Progenitor cell of endocrine pancreas (in vitro differentiated cells): ENCODE measurements at regions not wholly inside any gene's neighbourhood (a gene's known extent, or its start where the extent isn't known, plus 50 kb on each side); places are given as distances from the start of the nearest gene placed in this dataset.

Experiments used
- DNase-seq: peaks from one replicate; pipeline ENCODE4 v3.0.0; 2021; ENCODE audit warnings: low spot score; ENCODE audit not compliant: unreplicated experiment
- H3K27ac Mint-ChIP-seq: 2 replicates; pipeline ENCODE4 v1.8.0; 2021; ENCODE audit warnings: mild to moderate bottlenecking, moderate library complexity, mixed read lengths
- H3K27me3 Mint-ChIP-seq: 2 replicates; pipeline ENCODE4 v1.8.0; 2021; ENCODE audit warnings: mixed read lengths
- H3K36me3 Mint-ChIP-seq: 2 replicates; pipeline ENCODE4 v1.8.0; 2022; ENCODE audit warnings: mixed read lengths; ENCODE audit not compliant: insufficient read depth
- H3K4me1 Mint-ChIP-seq: 2 replicates; pipeline ENCODE4 v1.8.0; 2021; ENCODE audit warnings: low read depth, mixed read lengths
- H3K4me3 Mint-ChIP-seq: 2 replicates; pipeline ENCODE4 v1.8.0; 2021; ENCODE audit warnings: low read depth, mild to moderate bottlenecking, moderate library complexity, mixed read lengths
- H3K9me3 Mint-ChIP-seq: 2 replicates; pipeline ENCODE4 v1.8.0; 2021; ENCODE audit warnings: low read depth, mixed read lengths
- CTCF ChIP-seq: fragments of 200-600 bp; sonication (generic); IDR thresholded peaks from one replicate; pipeline ENCODE4 v1.5.0; 2021; ENCODE audit warnings: antibody characterized with exemption, mild to moderate bottlenecking; ENCODE audit not compliant: unreplicated experiment

GRCh38 chr6:145241721-145242120, 493.6 kb downstream of the EPM2A start:
- TF ChIP-seq CTCF: no peak
- Mint-ChIP-seq H3K36me3 (no peaks in the 10 kb centered on the region), H3K4me3 (no peak overlapping the region), H3K9me3 (peaks cover 4% of the 10 kb centered on the region), H3K27me3 (no peaks in the 10 kb centered on the region), H3K4me1 (no peaks in the 10 kb centered on the region), H3K27ac (no peak overlapping the region)
- no peak for DNase-seq

GRCh38 chr6:145244349-145245100, 490.8 kb downstream of the EPM2A start:
- Mint-ChIP-seq H3K27ac (no peak overlapping the region), H3K27me3 (no peaks in the 10 kb centered on the region), H3K4me3 (no peak overlapping the region), H3K9me3 (peaks cover 10% of the 10 kb centered on the region), H3K36me3 (no peaks in the 10 kb centered on the region), H3K4me1 (no peaks in the 10 kb centered on the region)
- no peak for TF ChIP-seq CTCF
- DNase-seq: no peak

- no peaks in the 10 kb centered on the region for H3K27me3 Mint-ChIP-seq
- H3K4me1 Mint-ChIP-seq: no peaks in the 10 kb centered on the region
- no peaks in the 10 kb centered on the region for H3K36me3 Mint-ChIP-seq
- H3K4me3 Mint-ChIP-seq: no peak overlapping the region
- H3K9me3 Mint-ChIP-seq: peaks cover 11% of the 10 kb centered on the region
- H3K27ac Mint-ChIP-seq: no peak overlapping the region
- DNase-seq: no peak
- no peak for TF ChIP-seq CTCF
Measured at GRCh38 chr6:145245119-145245518, 490.2 kb downstream of the EPM2A start.

GRCh38 chr6:145247692-145248419, 487.5 kb downstream of the EPM2A start:
- H3K27ac Mint-ChIP-seq: no peak overlapping the region
- no peak overlapping the region for H3K4me3 Mint-ChIP-seq
- peaks cover 2% of the 10 kb centered on the region for H3K4me1 Mint-ChIP-seq
- no peak for DNase-seq
- TF ChIP-seq CTCF: no peak
- H3K27me3 Mint-ChIP-seq: no peaks in the 10 kb centered on the region
- no peaks in the 10 kb centered on the region for H3K36me3 Mint-ChIP-seq
- H3K9me3 Mint-ChIP-seq: peaks cover 7% of the 10 kb centered on the region

- Mint-ChIP-seq H3K27me3 (no peaks in the 10 kb centered on the region), H3K4me1 (peaks cover 10% of the 10 kb centered on the region), H3K9me3 (peaks cover 7% of the 10 kb centered on the region), H3K36me3 (no peaks in the 10 kb centered on the region), H3K27ac (no peak overlapping the region), H3K4me3 (no peak overlapping the region)
- DNase-seq: no peak
- TF ChIP-seq CTCF: no peak
Measured at GRCh38 chr6:145250436-145250835, 484.9 kb downstream of the EPM2A start.
